Activated effector memory CD4-positive, alpha-beta T cell treated with anti-CD3 and anti-CD28 coated beads, Interleukin-2, amount 50 U/mL, for 16 hours (primary cell): ENCODE measurements at regions not wholly inside any gene's neighbourhood (a gene's known extent, or its start where the extent isn't known, plus 50 kb on each side); places are given as distances from the start of the nearest gene placed in this dataset.

Experiments used
- DNase-seq: peaks from one replicate; pipeline ENCODE4 v3.0.0-alpha.2; 2020

DNA sequence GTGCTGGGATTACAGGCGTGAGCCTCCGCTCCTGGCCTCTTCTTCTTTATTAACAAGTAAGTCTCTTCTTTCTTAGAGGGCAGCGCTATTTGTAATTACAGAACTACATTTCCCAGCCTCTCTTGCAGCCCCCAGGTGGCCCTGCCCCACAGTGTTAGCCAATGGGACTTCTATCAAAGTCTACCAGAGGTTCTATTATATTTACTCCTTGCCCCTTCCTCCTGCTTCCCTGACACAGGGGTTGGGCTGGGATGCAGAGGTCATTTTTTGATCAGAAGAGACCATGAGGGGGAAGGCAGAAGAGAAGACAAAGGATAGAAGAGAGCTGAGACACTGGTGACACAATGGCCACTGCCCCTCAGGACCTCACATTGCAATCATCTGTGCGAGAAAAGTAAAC is 224.2 kb downstream of the SYK start:
- no peak for DNase-seq

GRCh38 chr9:91026266-91026665 is 224.6 kb downstream of the SYK start:
- no peak for DNase-seq

DNA sequence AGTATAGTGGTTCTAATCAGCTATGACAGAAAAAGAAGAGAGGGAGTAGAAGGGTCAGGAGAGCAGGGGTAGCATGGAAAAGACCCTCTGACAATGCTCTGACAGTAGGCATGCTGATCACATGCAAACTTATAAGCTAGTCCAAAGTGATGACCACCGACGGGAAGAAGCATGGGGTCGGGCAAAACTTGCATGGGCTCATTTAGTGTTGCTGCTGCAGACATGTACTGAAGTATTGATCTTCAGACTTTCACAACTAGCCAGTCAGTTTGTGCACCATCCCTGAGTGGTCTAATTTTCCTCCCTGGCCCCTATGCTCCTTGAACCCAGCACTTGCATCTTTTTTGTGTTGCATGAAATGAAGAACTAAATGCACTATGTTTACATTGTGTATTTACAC is 225.4 kb downstream of the SYK start:
- no peak for DNase-seq

DNA sequence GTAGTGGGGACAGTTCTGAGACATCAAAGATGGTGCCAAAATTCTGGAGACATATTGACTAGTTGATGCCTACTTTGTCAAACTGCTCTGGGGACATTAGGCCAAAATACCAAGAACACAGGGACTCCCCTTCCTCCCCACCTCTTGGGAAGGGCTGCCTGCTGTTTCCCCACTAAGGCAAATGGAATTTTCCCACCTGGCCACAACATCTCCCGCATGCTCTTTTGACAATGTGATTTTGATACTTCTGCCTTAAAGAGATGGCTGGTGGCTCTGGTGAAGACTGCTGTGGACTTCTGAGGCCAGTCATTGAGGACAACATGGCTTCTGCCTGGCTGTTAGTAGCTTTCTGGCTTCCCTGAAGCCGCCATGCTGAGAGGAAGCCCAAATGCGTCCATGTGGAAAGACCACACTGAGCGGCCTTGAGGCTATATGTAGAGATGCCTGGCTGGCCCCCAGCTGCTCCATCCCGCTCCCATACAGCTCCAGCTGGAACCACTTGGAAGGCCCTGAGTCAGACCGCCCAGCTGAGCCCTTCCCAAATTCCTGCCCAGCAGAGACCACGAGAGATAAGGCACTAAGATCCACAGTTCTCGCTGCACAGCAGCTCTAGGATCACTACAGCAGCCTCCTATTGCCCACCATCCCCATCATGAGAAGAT is 226.7 kb downstream of the SYK start:
- no peak for DNase-seq

DNA sequence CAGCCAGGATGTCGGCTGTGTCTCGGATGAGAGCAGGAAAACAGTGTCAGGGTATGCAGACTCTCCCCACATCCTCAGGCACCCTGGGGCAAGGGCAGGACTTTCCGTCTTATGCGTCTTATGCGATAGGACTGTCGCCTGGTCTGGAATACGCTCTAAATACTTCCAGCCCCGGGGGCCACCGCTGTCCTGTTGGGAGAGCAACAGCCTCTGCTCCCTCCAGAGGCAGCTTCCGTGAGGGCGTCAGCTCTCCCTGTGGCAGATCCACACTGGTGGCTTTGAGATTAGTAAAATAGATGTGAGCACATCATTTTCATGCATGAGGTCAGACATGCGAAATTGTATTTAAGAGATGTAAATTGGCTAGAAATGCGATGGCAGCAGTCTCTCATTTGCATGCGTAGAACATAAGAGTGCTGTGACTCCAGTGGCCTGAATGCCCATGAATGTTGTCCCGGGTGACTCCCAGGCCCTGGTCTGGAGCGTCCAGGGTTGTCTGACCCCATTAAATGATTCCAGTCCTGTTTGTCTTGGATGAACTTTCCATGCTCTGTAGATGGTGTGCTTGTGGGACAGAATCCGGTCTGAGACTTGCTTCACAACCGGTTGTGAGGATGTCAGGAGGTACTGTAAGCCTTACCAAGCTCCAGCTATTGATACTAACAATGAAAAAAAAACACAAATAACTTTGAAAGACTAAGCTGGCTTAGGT is 228.2 kb downstream of the SYK start:
- DNase-seq, result no peak

- DNase-seq, result no peak
These were observed 230.5 kb downstream of the SYK start for GRCh38 chr9:91032121-91032531.

- DNase-seq, result no peak
These were observed 231.7 kb downstream of the SYK start for GRCh38 chr9:91033270-91033669.

- peak; percentile 90 for DNase-seq
These were observed 232.2 kb downstream of the SYK start for GRCh38 chr9:91033797-91034196.

- no peak for DNase-seq
These were observed 232.9 kb downstream of the SYK start for GRCh38 chr9:91034521-91034920.

DNA sequence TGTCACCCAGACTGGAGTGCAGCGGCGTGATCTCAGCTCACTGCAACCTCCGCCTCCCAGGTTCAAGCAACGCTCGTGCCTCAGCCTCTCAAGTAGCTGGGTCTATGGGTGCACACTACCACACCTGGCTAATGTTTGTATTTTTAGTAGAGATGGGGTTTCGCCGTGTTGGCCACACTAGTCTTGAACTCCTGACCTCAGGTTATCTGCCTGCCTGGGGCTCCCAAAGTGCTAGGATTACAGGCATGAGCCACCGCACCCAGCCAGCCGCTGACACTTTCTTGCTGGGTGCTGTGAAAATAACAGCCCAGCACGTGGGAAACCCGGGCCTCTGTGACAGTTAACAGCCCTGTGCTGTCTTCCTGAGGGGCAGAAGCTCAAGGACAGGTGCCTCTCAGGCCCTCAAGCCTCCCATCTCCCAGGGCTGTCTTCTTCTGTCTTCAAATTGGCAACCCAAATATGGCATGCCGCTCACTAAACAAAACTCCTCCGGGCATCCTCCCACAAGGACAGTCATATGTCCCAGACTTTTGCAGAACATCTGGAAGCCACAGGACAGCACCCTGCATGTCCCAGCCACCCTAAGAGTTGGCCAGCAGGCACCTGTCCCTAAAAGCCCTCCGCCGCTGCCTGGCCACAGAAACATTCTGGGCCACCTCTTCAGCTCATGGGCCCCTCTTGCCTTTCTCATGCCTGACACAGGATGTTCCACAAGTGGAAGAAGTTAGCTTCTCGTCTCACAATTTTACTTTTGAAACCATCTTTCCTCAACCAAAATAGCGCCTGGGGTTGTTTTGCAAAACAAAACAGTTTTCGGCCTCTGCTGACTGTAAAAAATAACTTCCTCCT is 233.6 kb downstream of the SYK start:
- DNase-seq, result no peak

DNA sequence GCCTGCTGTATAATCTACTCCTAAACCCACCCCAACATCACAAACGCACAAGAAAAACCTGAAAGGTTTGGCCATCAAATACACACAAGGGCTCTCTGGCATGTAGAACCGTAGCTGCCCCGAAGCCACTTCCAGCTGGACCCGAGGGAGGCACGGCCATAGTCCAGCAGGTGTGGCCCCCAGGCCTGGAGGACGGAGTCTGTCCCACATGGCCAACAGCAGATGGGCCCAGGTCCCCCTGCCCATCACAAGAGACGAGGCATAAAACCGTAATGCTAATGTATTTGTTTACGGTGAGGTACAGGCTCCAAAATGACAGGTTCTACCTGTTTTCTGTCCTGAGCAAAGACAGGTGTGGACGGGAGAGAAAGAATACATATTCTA is 234.2 kb downstream of the SYK start:
- DNase-seq, result no peak

- no peak for DNase-seq
These were observed 234.7 kb downstream of the SYK start for GRCh38 chr9:91036356-91036755.

GRCh38 chr9:91036826-91037510 is 235.3 kb downstream of the SYK start:
- DNase-seq, result peak; percentile 80

DNA sequence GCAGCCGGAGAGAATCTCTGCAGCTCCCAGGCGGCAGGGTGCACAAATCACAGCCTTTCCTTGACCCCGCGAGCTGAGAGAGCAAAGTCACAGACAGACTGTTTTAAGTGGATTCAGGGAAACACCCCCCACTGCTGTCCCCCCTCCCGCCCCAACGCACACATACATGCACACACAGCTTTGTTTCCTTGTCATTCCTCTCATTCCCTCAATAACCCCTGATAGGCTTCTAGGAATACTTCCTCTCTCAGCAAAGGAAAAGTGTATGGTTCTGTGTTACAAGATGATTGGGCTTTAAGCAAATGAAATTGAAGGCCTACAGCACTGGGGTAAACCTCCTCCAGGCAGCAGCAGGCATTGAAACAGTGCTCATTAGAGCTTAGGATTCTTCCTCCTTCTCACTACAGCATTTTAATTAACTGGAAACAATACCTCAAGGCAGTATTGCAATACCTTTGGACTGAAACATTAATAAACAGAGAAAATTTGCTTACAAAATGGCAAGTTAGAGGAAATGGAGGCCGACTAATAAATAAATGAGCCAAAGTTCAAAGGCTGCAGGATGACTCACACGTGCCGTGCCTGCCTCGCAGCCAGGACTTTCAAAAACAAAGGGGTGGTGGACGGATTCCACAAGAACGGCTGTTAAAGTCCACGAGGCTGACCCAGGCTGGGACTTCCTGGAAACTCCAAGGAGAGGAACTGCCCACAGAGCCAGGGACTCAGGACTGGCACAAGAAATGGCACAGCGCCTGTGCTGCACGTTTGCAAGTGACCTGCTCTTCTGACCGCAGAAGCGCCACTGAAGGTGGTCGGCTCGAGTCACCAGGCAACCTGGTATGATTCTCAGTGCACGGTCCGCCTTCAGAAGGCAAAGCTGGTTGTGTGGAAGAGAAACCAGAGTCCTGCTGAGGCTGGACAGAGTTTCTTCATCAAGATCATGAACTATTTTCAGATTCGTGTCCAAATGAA is 236.2 kb downstream of the SYK start:
- no peak for DNase-seq

DNA sequence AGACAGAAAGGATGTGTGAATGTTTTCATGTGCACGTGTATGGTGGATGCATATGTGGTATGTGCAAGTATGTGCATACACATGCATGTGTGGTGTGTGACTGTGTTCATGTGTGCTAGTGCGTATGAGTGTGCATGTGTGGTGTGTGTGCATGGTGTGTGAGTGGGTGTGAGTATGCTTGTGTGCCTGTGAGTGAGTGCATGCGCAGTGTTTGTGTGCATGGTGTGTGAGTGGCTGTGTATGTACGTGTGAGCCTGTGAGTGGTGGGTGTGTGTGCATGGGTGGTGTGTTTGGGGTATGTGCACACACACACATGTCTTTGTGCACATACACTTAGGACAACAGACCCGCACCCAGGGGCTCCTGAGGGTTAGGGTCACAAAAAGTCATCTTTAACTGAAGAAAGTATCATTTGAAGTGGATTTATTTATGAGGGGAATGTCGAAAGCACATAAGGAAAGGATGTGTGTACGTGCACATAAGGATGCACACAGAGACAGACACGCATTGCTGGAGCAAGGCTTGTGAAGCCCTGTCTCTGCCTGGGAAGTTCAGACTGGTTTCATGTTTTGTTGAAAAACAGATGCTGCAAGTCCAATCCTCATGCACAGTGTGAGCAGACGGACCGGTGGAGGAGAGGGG is 237.0 kb downstream of the SYK start:
- DNase-seq, result no peak

DNA sequence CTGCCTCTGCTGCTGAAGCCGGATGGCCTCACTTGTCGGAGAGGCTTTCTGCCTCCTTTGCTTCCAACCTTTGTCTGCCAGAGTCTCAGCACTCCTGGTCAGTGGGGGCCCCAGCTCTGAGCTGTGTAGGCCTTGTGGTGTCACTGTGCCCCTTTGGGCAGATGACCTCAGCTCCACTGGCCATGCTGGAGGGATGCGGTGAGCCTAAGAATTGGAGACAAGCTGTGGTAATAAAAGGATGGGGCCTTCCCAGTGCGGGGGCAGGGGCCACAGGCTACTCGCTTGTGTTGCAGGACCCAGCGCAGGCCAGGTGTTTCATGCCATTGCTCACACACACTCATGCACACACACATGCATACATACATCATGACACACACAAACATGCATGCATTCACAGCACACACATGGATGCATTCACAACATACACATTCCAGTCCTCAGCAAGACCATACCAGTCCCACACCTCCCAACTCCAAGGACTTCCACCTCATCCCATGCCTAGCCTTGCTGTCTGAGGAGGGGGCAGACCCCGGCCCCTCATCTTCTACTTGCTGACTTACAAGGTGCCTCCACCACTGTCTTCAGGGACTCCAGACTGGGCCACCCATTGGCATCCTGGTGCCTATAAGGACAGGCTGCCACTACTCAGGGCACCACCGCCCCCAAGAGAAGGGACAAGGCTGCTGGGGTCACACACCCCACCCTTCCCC is 237.7 kb downstream of the SYK start:
- DNase-seq, result no peak

DNA sequence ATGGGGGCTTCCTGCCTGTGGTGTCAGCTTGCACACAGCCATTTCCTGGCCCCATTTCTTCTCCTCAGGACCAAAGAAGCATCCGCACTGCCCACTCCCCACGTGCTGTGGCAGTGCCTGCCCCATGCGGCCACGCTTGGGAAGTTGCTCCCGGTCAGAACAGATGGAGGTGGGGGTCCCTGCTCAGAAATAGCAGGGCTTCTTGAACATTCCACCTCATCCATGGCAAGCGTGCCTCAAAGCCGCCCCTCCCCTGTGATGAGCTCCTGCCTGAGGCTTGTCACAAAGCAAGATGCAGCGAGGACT is 238.2 kb downstream of the SYK start:
- DNase-seq, result no peak

DNA sequence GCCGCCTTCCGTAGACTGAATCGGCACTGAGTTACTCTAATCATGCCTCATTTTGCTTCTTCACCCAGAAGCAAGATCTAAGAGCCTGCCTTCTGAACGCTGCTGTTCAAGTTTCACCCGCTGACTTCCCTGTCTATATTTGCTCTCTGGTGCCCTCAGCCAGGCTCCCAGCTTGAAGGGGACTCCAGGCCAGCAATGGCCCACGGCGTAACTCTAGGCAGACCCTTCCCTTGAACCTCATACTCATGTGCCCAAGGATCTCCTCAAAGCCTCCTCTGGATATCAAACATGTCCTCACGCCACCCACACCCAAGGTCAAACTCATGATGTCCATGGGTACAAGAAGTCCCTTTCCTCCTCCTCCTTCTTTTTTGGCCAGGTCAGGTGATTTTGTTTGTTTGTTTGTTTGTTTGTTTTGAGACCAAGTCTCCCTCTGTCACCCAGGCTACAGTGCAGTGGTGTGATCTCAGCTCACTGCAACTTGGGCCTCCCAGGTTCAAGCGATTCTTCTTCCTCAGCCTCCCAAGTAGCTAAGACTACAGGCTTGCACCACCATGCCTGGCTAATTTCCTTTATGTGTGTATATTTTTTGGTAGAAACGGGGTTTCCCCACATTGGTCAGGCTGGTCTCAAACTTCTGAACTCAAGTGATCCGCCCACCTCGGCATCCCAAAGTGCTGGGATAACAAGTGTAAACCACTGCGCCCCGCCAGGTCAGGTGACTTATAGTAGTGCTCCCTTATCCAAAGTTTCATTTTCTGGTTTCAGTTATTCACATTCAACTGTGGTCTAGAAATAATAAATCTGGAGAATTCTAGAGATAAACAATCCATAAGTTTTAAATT is 239.0 kb downstream of the SYK start:
- no peak for DNase-seq

DNA sequence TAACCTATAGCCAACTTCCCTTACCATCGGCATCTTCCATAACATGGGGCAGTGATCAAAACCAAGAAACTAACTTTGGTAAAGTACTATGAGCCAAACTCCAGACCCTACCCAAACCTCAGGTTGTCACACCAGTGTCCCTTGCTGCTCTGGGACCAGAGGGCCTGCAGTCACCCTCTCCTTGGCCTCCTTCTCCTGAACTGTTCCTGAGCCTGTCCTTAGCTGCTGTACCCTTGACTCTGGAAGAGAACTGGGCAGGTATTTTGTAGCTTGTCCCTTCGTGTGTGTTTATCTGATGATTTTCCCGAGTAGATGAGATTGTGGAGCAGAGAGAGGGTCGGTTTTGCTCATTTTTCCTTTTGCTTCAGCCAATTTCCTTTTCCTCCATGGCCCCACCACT is 240.4 kb downstream of the SYK start:
- DNase-seq, result no peak

- no peak for DNase-seq
These were observed 240.9 kb downstream of the SYK start for GRCh38 chr9:91042541-91042940.
